WTC11 (cell line): ENCODE measurements at regions not wholly inside any gene's neighbourhood (a gene's known extent, or its start where the extent isn't known, plus 50 kb on each side); places are given as distances from the start of the nearest gene placed in this dataset.

ENCODE experiments used
- ATAC-seq: fragments of 200-7000 bp; cut with Tn5 transposase; 2 replicates; pipeline ENCODE4 v1.10.0; 2021; ENCODE audit warnings: mild to moderate bottlenecking, moderate library complexity
- CTCF ChIA-PET: fragments of 300-600 bp; sonication (Branson Sonifier 250); formaldehyde crosslinking; loops from one replicate; lab custom pipeline; 2021; ENCODE audit warnings: antibody characterized with exemption; lab: Charles Lee
- POLR2A ChIA-PET: fragments of 350-600 bp; sonication (Branson Sonifier 250); formaldehyde crosslinking; loops from one replicate; lab custom pipeline; 2021; ENCODE audit warnings: antibody characterized with exemption; lab: Charles Lee
- DNase-seq: peaks from one replicate; pipeline ENCODE4 v3.0.0; 2021; ENCODE audit warnings: low spot score
- H3K27ac Mint-ChIP-seq: 2 replicates; pipeline ENCODE4 v1.8.0; 2021; ENCODE audit warnings: mixed read lengths
- H3K27me3 Mint-ChIP-seq: 2 replicates; pipeline ENCODE4 v1.8.0; 2021; ENCODE audit warnings: low read depth, mild to moderate bottlenecking, moderate library complexity, mixed read lengths
- H3K36me3 Mint-ChIP-seq: 2 replicates; pipeline ENCODE4 v1.8.0; 2021; ENCODE audit warnings: mixed read lengths
- H3K4me1 Mint-ChIP-seq: 2 replicates; pipeline ENCODE4 v1.8.0; 2022; ENCODE audit warnings: mixed read lengths
- H3K4me3 Mint-ChIP-seq: 2 replicates; pipeline ENCODE4 v1.8.0; 2021; ENCODE audit warnings: mild to moderate bottlenecking, moderate library complexity, mixed read lengths
- H3K9me3 Mint-ChIP-seq: 2 replicates; pipeline ENCODE4 v1.8.0; 2021; ENCODE audit warnings: mixed read lengths
- ATF6 ChIP-seq: sonication (generic); formaldehyde crosslinking; IDR thresholded peaks from 2 replicates; pipeline ENCODE4 v1.8.1; 2023; ENCODE audit warnings: mild to moderate bottlenecking, missing genetic modification reagents
- CBFB ChIP-seq: sonication (generic); formaldehyde crosslinking; IDR thresholded peaks from 2 replicates; pipeline ENCODE4 v1.8.1; 2022; ENCODE audit warnings: mild to moderate bottlenecking, low read depth, missing genetic modification reagents
- CREB1 ChIP-seq: sonication (generic); formaldehyde crosslinking; IDR thresholded peaks from 2 replicates; pipeline ENCODE4 v1.8.0; 2023; ENCODE audit warnings: mild to moderate bottlenecking, missing genetic modification reagents
- CREM ChIP-seq: sonication (generic); formaldehyde crosslinking; IDR thresholded peaks from 2 replicates; pipeline ENCODE4 v1.8.1; 2022; ENCODE audit warnings: mild to moderate bottlenecking, missing genetic modification reagents, moderate library complexity
- CTCF ChIP-seq: fragments of 200-600 bp; IDR thresholded peaks from 2 replicates; pipeline ENCODE4 v1.8.0; 2022; ENCODE audit warnings: antibody characterized with exemption
- GABPB1 ChIP-seq: sonication (generic); formaldehyde crosslinking; IDR thresholded peaks from 2 replicates; pipeline ENCODE4 v1.8.1; 2023; ENCODE audit warnings: mild to moderate bottlenecking, missing genetic modification reagents
- HMGXB4 ChIP-seq: sonication (generic); formaldehyde crosslinking; IDR thresholded peaks from 2 replicates; pipeline ENCODE4 v1.8.1; 2023; ENCODE audit warnings: mild to moderate bottlenecking, moderate library complexity, missing genetic modification reagents
- MYBL2 ChIP-seq: sonication (generic); formaldehyde crosslinking; IDR thresholded peaks from 2 replicates; pipeline ENCODE4 v1.8.1; 2023; ENCODE audit warnings: mild to moderate bottlenecking, moderate library complexity, missing genetic modification reagents
- NR3C1 ChIP-seq: sonication (generic); formaldehyde crosslinking; conservative IDR thresholded peaks from 2 replicates; pipeline ENCODE4 v1.8.1; 2023; ENCODE audit warnings: low read depth, mild to moderate bottlenecking, missing genetic modification reagents
- PRDM15 ChIP-seq: sonication (generic); formaldehyde crosslinking; IDR thresholded peaks from 2 replicates; pipeline ENCODE4 v1.8.0; 2022; ENCODE audit warnings: missing genetic modification reagents
- RORB ChIP-seq: fragments of 250-450 bp; sonication (Bioruptor Pico); IDR thresholded peaks from 2 replicates; pipeline ENCODE4 v1.9.0; 2021; ENCODE audit warnings: mild to moderate bottlenecking
- SMAD3 ChIP-seq: sonication (generic); formaldehyde crosslinking; IDR thresholded peaks from 2 replicates; pipeline ENCODE4 v1.8.0; 2022; ENCODE audit warnings: missing genetic modification reagents, mild to moderate bottlenecking, borderline replicate concordance
- TEAD4 ChIP-seq: sonication (generic); formaldehyde crosslinking; IDR thresholded peaks from 2 replicates; pipeline ENCODE4 v1.8.0; 2022; ENCODE audit warnings: mild to moderate bottlenecking, missing genetic modification reagents
- ZNF263 ChIP-seq: sonication (generic); formaldehyde crosslinking; IDR thresholded peaks from 2 replicates; pipeline ENCODE4 v1.8.1; 2022; ENCODE audit warnings: low read depth, mild to moderate bottlenecking, moderate library complexity, missing genetic modification reagents
- ZNF317 ChIP-seq: sonication (generic); formaldehyde crosslinking; IDR thresholded peaks from 2 replicates; pipeline ENCODE4 v1.8.1; 2023; ENCODE audit warnings: low read depth, mild to moderate bottlenecking, moderate library complexity, missing genetic modification reagents, borderline replicate concordance
- ZNF396 ChIP-seq: fragments of 250-450 bp; sonication (Bioruptor Pico); IDR thresholded peaks from 2 replicates; pipeline ENCODE4 v1.8.0; 2021; ENCODE audit warnings: mild to moderate bottlenecking, moderate library complexity, borderline replicate concordance
- ZSCAN18 ChIP-seq: fragments of 250-450 bp; sonication (Bioruptor Pico); IDR thresholded peaks from 2 replicates; pipeline ENCODE4 v2.1.2; 2022; ENCODE audit warnings: mild to moderate bottlenecking, moderate library complexity
- TF ChIP-seq, protein P1 (sequence below): sonication (generic); formaldehyde crosslinking; IDR thresholded peaks from 2 replicates; pipeline ENCODE4 v1.8.0; 2022; ENCODE audit warnings: mild to moderate bottlenecking, missing genetic modification reagents

GRCh38 chr15:38002883-38003477 is 68.5 kb downstream of the TMCO5A start:
- peak; percentile 98 for ATAC-seq
- Mint-ChIP-seq H3K27ac (no peak overlapping the region), H3K4me1 (no peaks in the 10 kb centered on the region; the same call in 1 of the 2 replicates), H3K4me3 (no peak overlapping the region), H3K9me3 (peaks cover 13% of the 10 kb centered on the region), H3K27me3 (no peaks in the 10 kb centered on the region), H3K36me3 (peaks cover 4% of the 10 kb centered on the region; the same call in 1 of the 2 replicates)
- TF ChIP-seq CTCF = peak; percentile 53; the same call in 1 of the 2 replicates
- no peak for TF ChIP-seq CREM
- DNase-seq = peak; percentile 79
- POLR2A ChIA-PET = no interaction called here
- CTCF ChIA-PET = interaction anchor here (0.7 to 1.4 kb wide), 18 partner anchors 11 to 451 kb away, joined by 3 to 12 read pairs (median 4); partner anchors contain the start of gene FAM98B

DNA sequence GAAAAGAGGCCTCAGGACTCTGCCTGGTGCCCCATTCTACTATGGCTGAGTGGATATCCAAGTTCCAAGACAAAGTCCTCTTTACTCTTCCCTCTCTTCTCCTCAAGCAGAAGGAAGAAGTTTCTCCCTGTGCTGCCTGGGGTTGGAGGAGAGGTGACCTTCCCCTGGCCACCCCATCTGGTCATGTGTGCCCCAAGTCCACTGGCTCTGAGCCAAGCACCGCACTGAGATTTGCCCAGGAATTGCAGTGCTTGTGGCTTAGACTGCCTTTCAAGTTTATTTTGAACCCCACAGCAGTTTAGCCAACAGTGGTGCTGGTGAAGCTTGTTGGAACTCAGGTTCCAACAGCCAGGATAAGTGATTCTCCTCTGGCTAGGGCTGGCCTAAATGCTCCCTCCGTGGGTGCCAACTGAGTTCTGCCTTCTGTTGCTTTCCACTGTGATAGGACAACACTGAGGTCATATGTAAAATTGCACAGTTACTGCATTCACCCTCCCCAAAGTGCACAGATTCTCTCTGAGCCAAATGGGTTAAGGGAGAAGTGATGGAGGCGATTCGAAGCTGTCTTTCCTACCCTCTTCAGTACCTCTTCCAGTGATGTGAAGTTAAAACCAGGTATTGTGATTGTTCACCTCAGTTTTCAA is 69.9 kb downstream of the TMCO5A start:
- Mint-ChIP-seq H3K4me3 (no peak overlapping the region), H3K27ac (no peak overlapping the region), H3K4me1 (no peaks in the 10 kb centered on the region; the same call in 1 of the 2 replicates), H3K27me3 (no peaks in the 10 kb centered on the region), H3K9me3 (peaks cover 9% of the 10 kb centered on the region), H3K36me3 (peaks cover 1% of the 10 kb centered on the region; the same call in 1 of the 2 replicates)
- no peak for ATAC-seq
- ChIA-PET POLR2A (no interaction called here), CTCF (no interaction called here)
- TF ChIP-seq ATF6 (CRISPR knock-in tag) (no peak), CREM (no peak), CREB1 (CRISPR knock-in tag) (no peak)
- DNase-seq = no peak

DNA sequence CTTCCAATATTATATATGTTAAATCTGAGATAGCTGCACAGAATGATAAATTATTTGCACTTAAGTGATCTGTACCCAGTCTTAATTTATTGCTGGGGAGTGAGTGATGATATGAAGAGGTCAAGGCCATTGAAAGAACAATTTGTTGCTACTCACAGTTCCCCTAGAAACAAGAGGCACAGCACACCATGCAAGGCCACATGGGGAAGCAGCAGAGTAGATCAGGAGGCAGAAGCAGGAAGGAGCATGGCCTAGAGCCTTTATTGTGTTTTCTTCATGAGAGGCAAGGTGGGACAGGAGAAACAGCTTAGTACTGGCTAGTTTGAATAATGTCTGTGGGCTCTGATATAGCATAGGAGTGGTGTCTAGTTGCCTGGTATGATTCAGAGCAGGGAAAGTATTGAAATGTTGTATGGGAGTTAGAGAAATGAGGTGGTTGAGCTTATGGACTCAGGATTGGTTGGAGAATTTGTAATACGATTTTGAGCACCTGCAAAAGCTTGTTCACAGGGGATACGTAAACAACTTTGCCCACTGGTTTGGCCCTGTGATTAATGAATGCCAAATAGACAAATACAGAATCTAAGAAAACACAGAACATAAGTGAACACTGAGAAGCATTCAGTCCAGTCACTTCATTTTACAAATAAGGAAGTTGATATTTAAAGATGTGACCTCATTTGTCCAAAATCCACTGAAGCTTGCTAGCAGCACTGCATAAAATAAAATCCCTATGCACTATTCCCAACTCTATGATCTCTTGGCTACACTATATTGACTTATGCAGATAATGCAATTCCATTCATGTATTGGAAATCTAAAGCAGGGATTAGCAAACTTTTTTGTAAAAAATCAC is 71.7 kb downstream of the TMCO5A start:
- POLR2A ChIA-PET = no interaction called here
- CTCF ChIA-PET = interaction anchor here (0.8 to 1.9 kb wide), 5 partner anchors 11 to 685 kb away, joined by 3 to 6 read pairs (median 3); no protein-coding TSS in a partner anchor
- TF ChIP-seq SMAD3 (CRISPR knock-in tag) (no peak), NR3C1 (CRISPR knock-in tag) (no peak), PRDM15 (CRISPR knock-in tag) (no peak), ZSCAN18 (no peak), ZNF263 (CRISPR knock-in tag) (no peak), ZNF317 (CRISPR knock-in tag) (no peak), ZNF396 (no peak), GABPB1 (CRISPR knock-in tag) (no peak), TEAD4 (CRISPR knock-in tag) (no peak), RORB (no peak), MYBL2 (CRISPR knock-in tag) (no peak), CBFB (CRISPR knock-in tag) (no peak), CREM (no peak), HMGXB4 (no peak)
- TF ChIP-seq, protein P1, sequence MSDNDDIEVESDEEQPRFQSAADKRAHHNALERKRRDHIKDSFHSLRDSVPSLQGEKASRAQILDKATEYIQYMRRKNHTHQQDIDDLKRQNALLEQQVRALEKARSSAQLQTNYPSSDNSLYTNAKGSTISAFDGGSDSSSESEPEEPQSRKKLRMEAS (CRISPR knock-in tag) = no peak

More for the DNA sequence above, 71.7 kb downstream of the TMCO5A start:
- H3K4me3 Mint-ChIP-seq = no peak overlapping the region
- H3K27ac Mint-ChIP-seq = no peak overlapping the region
- no peaks in the 10 kb centered on the region for H3K27me3 Mint-ChIP-seq
- H3K36me3 Mint-ChIP-seq = no peaks in the 10 kb centered on the region
- H3K4me1 Mint-ChIP-seq = no peaks in the 10 kb centered on the region; the same call in 1 of the 2 replicates
- no peaks in the 10 kb centered on the region for H3K9me3 Mint-ChIP-seq
- ATAC-seq (no peak), DNase-seq (no peak)
